Adipocyte (in vitro differentiated cells): ENCODE measurements at regions not wholly inside any gene's neighbourhood (a gene's known extent, or its start where the extent isn't known, plus 50 kb on each side); places are given as distances from the start of the nearest gene placed in this dataset.

ENCODE experiments used
- DNase-seq: peaks from one replicate; pipeline ENCODE4 v3.0.0-alpha.2; 2015; ENCODE audit warnings: low read depth
- H3K27me3 ChIP-seq: replicated peaks from 2 replicates; pipeline ENCODE4 v1.7.0; 2013; ENCODE audit warnings: mild to moderate bottlenecking, low read length, moderate library complexity; ENCODE audit not compliant: control insufficient read depth, insufficient read depth
- H3K36me3 ChIP-seq: 2 replicates; pipeline ENCODE4 v1.7.0; 2013; ENCODE audit warnings: low read length, mild to moderate bottlenecking, moderate library complexity; ENCODE audit not compliant: control insufficient read depth, insufficient read depth, severe bottlenecking
- H3K4me1 ChIP-seq: 2 replicates; pipeline ENCODE4 v1.7.0; 2013; ENCODE audit warnings: mild to moderate bottlenecking, low read length, moderate library complexity; ENCODE audit not compliant: control insufficient read depth, insufficient read depth
- H3K4me3 ChIP-seq: 2 replicates; pipeline ENCODE4 v1.7.0; 2013; ENCODE audit warnings: mild to moderate bottlenecking, low read length, moderate library complexity
- H3K9ac ChIP-seq: 2 replicates; pipeline ENCODE4 v1.7.0; 2013; ENCODE audit warnings: mild to moderate bottlenecking, low read length, moderate library complexity
- H3K9me3 ChIP-seq: 2 replicates; pipeline ENCODE4 v1.7.0; 2013; ENCODE audit warnings: mild to moderate bottlenecking, low read length, moderate library complexity; ENCODE audit not compliant: control insufficient read depth

GRCh38 chr2:147501968-147502367 lies 342.9 kb upstream of the ACVR2A start:
- H3K9ac ChIP-seq: no peak overlapping the region
- no peak overlapping the region for H3K4me3 ChIP-seq
- DNase-seq: no peak
- H3K9me3 ChIP-seq: no peaks in the 10 kb centered on the region
- no peaks in the 10 kb centered on the region for H3K27me3 ChIP-seq
- H3K4me1 ChIP-seq: no peaks in the 10 kb centered on the region
- no peaks in the 10 kb centered on the region for H3K36me3 ChIP-seq

GRCh38 chr2:147500819-147501395 lies 343.9 kb upstream of the ACVR2A start:
- Histone ChIP-seq H3K9me3 (no peaks in the 10 kb centered on the region), H3K9ac (no peak overlapping the region), H3K36me3 (no peaks in the 10 kb centered on the region), H3K27me3 (no peaks in the 10 kb centered on the region), H3K4me1 (peaks cover 2% of the 10 kb centered on the region), H3K4me3 (no peak overlapping the region)
- DNase-seq: no peak

- Histone ChIP-seq H3K27me3 (no peaks in the 10 kb centered on the region), H3K9me3 (no peaks in the 10 kb centered on the region), H3K4me3 (no peak overlapping the region), H3K36me3 (no peaks in the 10 kb centered on the region), H3K4me1 (peaks cover 5% of the 10 kb centered on the region), H3K9ac (no peak overlapping the region)
- DNase-seq: no peak
Measured at GRCh38 chr2:147500229-147500628, 344.6 kb upstream of the ACVR2A start.

- Histone ChIP-seq H3K36me3 (no peaks in the 10 kb centered on the region), H3K4me3 (no peak overlapping the region), H3K4me1 (peaks cover 5% of the 10 kb centered on the region), H3K9me3 (no peaks in the 10 kb centered on the region), H3K27me3 (no peaks in the 10 kb centered on the region), H3K9ac (no peak overlapping the region)
- no peak for DNase-seq
Measured at GRCh38 chr2:147499785-147500184, 345.0 kb upstream of the ACVR2A start.

GRCh38 chr2:147495734-147496133 lies 349.1 kb upstream of the ACVR2A start:
- Histone ChIP-seq H3K4me3 (no peak overlapping the region), H3K27me3 (no peaks in the 10 kb centered on the region), H3K9ac (no peak overlapping the region), H3K4me1 (peaks cover 5% of the 10 kb centered on the region), H3K36me3 (no peaks in the 10 kb centered on the region), H3K9me3 (peaks cover 4% of the 10 kb centered on the region)
- no peak for DNase-seq

- no peak overlapping the region for H3K9ac ChIP-seq
- no peak for DNase-seq
- H3K4me1 ChIP-seq: peaks cover 5% of the 10 kb centered on the region
- no peaks in the 10 kb centered on the region for H3K36me3 ChIP-seq
- no peak overlapping the region for H3K4me3 ChIP-seq
- peaks cover 4% of the 10 kb centered on the region for H3K9me3 ChIP-seq
- H3K27me3 ChIP-seq: no peaks in the 10 kb centered on the region
Measured at GRCh38 chr2:147492471-147492870, 352.4 kb upstream of the ACVR2A start.

GRCh38 chr2:147491506-147491905 lies 353.3 kb upstream of the ACVR2A start:
- Histone ChIP-seq H3K36me3 (no peaks in the 10 kb centered on the region), H3K4me1 (peaks cover 5% of the 10 kb centered on the region), H3K27me3 (no peaks in the 10 kb centered on the region), H3K9me3 (peaks cover 4% of the 10 kb centered on the region), H3K4me3 (no peak overlapping the region), H3K9ac (no peak overlapping the region)
- DNase-seq: no peak

- DNase-seq: no peak
- peaks cover 4% of the 10 kb centered on the region for H3K9me3 ChIP-seq
- H3K36me3 ChIP-seq: no peaks in the 10 kb centered on the region
- peaks cover under 1% of the 10 kb centered on the region for H3K4me1 ChIP-seq
- no peaks in the 10 kb centered on the region for H3K27me3 ChIP-seq
- H3K9ac ChIP-seq: no peak overlapping the region
- no peak overlapping the region for H3K4me3 ChIP-seq
Measured at GRCh38 chr2:147490401-147491261, 354.2 kb upstream of the ACVR2A start.

- Histone ChIP-seq H3K36me3 (no peaks in the 10 kb centered on the region), H3K9me3 (no peaks in the 10 kb centered on the region), H3K4me1 (no peaks in the 10 kb centered on the region), H3K4me3 (no peak overlapping the region), H3K27me3 (no peaks in the 10 kb centered on the region), H3K9ac (no peak overlapping the region)
- no peak for DNase-seq
Measured at GRCh38 chr2:147488472-147488871, 356.4 kb upstream of the ACVR2A start.

GRCh38 chr2:147487978-147488289 lies 356.9 kb upstream of the ACVR2A start:
- H3K9ac ChIP-seq: no peak overlapping the region
- H3K4me1 ChIP-seq: no peaks in the 10 kb centered on the region
- H3K36me3 ChIP-seq: no peaks in the 10 kb centered on the region
- H3K27me3 ChIP-seq: no peaks in the 10 kb centered on the region
- DNase-seq: no peak
- H3K9me3 ChIP-seq: no peaks in the 10 kb centered on the region
- H3K4me3 ChIP-seq: no peak overlapping the region

GRCh38 chr2:147487286-147487977 lies 357.4 kb upstream of the ACVR2A start:
- no peaks in the 10 kb centered on the region for H3K9me3 ChIP-seq
- no peak overlapping the region for H3K4me3 ChIP-seq
- DNase-seq: no peak
- H3K36me3 ChIP-seq: no peaks in the 10 kb centered on the region
- no peaks in the 10 kb centered on the region for H3K27me3 ChIP-seq
- H3K9ac ChIP-seq: no peak overlapping the region
- H3K4me1 ChIP-seq: no peaks in the 10 kb centered on the region
